ENCODE measurements at regions not wholly inside any gene's neighbourhood (a gene's known extent, or its start where the extent isn't known, plus 50 kb on each side); places are given as distances from the start of the nearest gene placed in this dataset.

DNA sequence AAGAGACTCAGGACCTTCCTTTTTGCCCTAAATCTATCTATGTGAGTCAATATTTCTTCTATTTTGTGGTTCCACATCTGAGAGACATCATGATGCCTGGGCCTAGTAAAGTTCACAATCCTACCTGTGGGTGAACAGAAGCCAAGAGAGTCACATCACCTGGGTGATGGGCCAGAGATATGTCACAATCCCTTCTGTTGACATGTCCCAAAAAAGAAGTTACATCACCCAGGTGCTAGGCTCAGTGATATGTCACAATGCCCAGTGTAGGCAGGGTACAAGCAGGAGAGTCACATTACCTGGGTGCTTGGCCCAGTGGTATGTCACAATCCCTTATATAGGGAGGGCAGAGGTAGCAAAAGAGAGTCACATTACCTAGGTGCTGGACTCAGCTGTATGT lies 2101.9 kb downstream of the TP53TG3F start:
- no peak for TF ChIP-seq CTCF (IDR thresholded peaks at IDR 0.05)
- no peak for TF ChIP-seq POLR2A (IDR thresholded peaks at IDR 0.05)

Measured in adrenal gland (tissue), 5 donors.